ENCODE measurements at regions not wholly inside any gene's neighbourhood (a gene's known extent, or its start where the extent isn't known, plus 50 kb on each side); places are given as distances from the start of the nearest gene placed in this dataset.

- intact Hi-C loops (cut with micrococcal nuclease): no loop called here
- H3K4me1 Mint-ChIP-seq (ENCODE audit: low read depth): no peaks in the 10 kb centered on the region
- DNase-seq: no peak
- no peaks in the 10 kb centered on the region for H3K9me3 Mint-ChIP-seq
- no peak overlapping the region for H3K4me3 Mint-ChIP-seq
- no peaks in the 10 kb centered on the region for H3K36me3 Mint-ChIP-seq
- POLR2A ChIA-PET: no interaction called here
- H3K27me3 Mint-ChIP-seq: no peaks in the 10 kb centered on the region
- CTCF ChIA-PET: no interaction called here
- no peak overlapping the region for H3K27ac Mint-ChIP-seq
Measured at GRCh38 chrX:128582036-128582435, 529.8 kb upstream of the ACTRT1 start.

- Mint-ChIP-seq H3K4me3 (no peak overlapping the region), H3K9me3 (no peaks in the 10 kb centered on the region), H3K27me3 (no peaks in the 10 kb centered on the region), H3K27ac (no peak overlapping the region), H3K36me3 (no peaks in the 10 kb centered on the region), H3K4me1 (ENCODE audit: low read depth) (no peaks in the 10 kb centered on the region)
- ChIA-PET POLR2A (no interaction called here), CTCF (no interaction called here)
- DNase-seq: no peak
- intact Hi-C loops (cut with micrococcal nuclease): no loop called here
Measured at GRCh38 chrX:128581615-128582014, 529.4 kb upstream of the ACTRT1 start.

DNA sequence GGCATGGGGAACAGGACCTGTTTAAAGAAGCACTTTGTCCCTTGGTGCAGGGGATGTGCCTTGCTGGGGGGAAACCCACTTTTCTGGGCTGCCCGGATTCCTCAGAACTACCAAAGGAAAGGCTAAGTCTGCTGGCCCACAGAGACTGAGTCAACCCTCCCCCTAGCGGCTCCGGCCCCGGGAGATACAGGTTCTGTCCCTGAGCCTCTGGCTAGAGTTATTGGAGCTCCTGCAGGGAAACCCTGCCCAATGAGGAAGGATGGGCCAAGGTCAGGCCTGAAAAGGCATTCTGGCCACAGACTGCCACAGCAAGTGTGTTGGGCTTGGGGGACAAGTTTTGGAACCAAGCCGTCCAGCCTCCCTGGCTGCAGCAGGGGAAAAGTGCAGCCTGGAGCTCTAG is 490.9 kb upstream of the ACTRT1 start:
- no peaks in the 10 kb centered on the region for H3K36me3 Mint-ChIP-seq
- ChIA-PET CTCF (no interaction called here), POLR2A (no interaction called here)
- H3K4me3 Mint-ChIP-seq: no peak overlapping the region
- intact Hi-C loops (cut with micrococcal nuclease): no loop called here
- H3K27me3 Mint-ChIP-seq: no peaks in the 10 kb centered on the region
- no peak overlapping the region for H3K27ac Mint-ChIP-seq
- no peak for DNase-seq
- H3K4me1 Mint-ChIP-seq (ENCODE audit: low read depth): no peaks in the 10 kb centered on the region
- H3K9me3 Mint-ChIP-seq: peaks cover 2% of the 10 kb centered on the region

GRCh38 chrX:128518508-128518907 is 466.3 kb upstream of the ACTRT1 start:
- CTCF ChIA-PET: no interaction called here
- no peaks in the 10 kb centered on the region for H3K9me3 Mint-ChIP-seq
- no peak overlapping the region for H3K27ac Mint-ChIP-seq
- POLR2A ChIA-PET: no interaction called here
- intact Hi-C loops (cut with micrococcal nuclease): no loop called here
- H3K36me3 Mint-ChIP-seq: no peaks in the 10 kb centered on the region
- DNase-seq: no peak
- no peaks in the 10 kb centered on the region for H3K27me3 Mint-ChIP-seq
- no peaks in the 10 kb centered on the region for H3K4me1 Mint-ChIP-seq (ENCODE audit: low read depth)
- no peak overlapping the region for H3K4me3 Mint-ChIP-seq

DNA sequence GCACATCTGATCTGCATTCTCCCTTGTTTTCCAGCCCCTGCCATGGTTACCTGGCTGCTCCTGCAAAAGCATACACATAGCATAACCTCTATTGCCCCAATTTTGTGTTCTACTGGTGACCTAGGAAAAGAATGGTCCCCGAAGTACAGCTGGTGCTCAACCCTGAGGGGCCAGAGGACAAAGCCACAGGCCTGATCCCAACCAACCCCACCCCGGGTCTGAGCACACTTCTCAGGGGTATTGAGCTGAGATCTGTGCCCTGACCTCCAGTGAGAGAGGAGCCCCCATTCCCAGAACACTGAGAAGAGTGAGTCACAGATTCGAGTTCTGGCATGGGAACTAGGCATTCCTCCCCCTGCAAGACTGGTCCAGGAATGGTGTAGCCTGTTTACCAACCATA is 465.5 kb upstream of the ACTRT1 start:
- CTCF ChIA-PET: no interaction called here
- H3K9me3 Mint-ChIP-seq: no peaks in the 10 kb centered on the region
- POLR2A ChIA-PET: no interaction called here
- H3K4me1 Mint-ChIP-seq (ENCODE audit: low read depth): no peaks in the 10 kb centered on the region
- intact Hi-C loops (cut with micrococcal nuclease): no loop called here
- H3K27ac Mint-ChIP-seq: no peak overlapping the region
- DNase-seq: no peak
- no peaks in the 10 kb centered on the region for H3K27me3 Mint-ChIP-seq
- no peak overlapping the region for H3K4me3 Mint-ChIP-seq
- no peaks in the 10 kb centered on the region for H3K36me3 Mint-ChIP-seq

GRCh38 chrX:128504496-128504895 is 452.3 kb upstream of the ACTRT1 start:
- POLR2A ChIA-PET: no interaction called here
- Mint-ChIP-seq H3K27me3 (no peaks in the 10 kb centered on the region), H3K9me3 (no peaks in the 10 kb centered on the region), H3K27ac (no peak overlapping the region), H3K4me3 (no peak overlapping the region), H3K4me1 (ENCODE audit: low read depth) (no peaks in the 10 kb centered on the region), H3K36me3 (no peaks in the 10 kb centered on the region)
- CTCF ChIA-PET: no interaction called here
- no peak for DNase-seq
- intact Hi-C loops (cut with micrococcal nuclease): no loop called here

- Mint-ChIP-seq H3K27ac (no peak overlapping the region), H3K4me3 (no peak overlapping the region), H3K9me3 (no peaks in the 10 kb centered on the region), H3K4me1 (ENCODE audit: low read depth) (no peaks in the 10 kb centered on the region), H3K36me3 (no peaks in the 10 kb centered on the region), H3K27me3 (no peaks in the 10 kb centered on the region)
- ChIA-PET CTCF (no interaction called here), POLR2A (no interaction called here)
- DNase-seq: no peak
- intact Hi-C loops (cut with micrococcal nuclease): no loop called here
Measured at GRCh38 chrX:128464116-128464515, 411.9 kb upstream of the ACTRT1 start.

GRCh38 chrX:128460835-128461234 is 408.6 kb upstream of the ACTRT1 start:
- Mint-ChIP-seq H3K27me3 (no peaks in the 10 kb centered on the region), H3K4me3 (no peak overlapping the region), H3K4me1 (ENCODE audit: low read depth) (no peaks in the 10 kb centered on the region), H3K9me3 (no peaks in the 10 kb centered on the region), H3K27ac (no peak overlapping the region), H3K36me3 (no peaks in the 10 kb centered on the region)
- intact Hi-C loops (cut with micrococcal nuclease): no loop called here
- POLR2A ChIA-PET: no interaction called here
- DNase-seq: no peak
- CTCF ChIA-PET: no interaction called here

DNA sequence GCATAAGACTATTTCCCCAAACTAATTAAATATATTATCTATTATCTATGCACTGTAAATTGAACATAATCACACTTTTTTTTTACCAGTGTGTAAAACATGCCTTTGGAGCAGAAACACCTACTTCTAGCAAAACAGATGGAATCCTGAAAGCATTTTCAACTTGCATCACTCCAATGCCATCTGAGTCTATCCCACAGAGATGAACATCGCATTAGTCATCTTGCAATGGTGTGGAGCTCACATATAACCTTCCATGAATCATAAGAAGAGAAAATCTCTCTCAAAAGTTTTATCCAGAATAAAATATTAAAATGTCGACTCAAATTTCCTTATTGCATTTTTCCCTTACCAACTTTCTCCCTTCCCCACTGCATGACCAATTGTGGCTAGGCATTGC is 406.7 kb upstream of the ACTRT1 start:
- POLR2A ChIA-PET: no interaction called here

GRCh38 chrX:128457674-128458073 is 405.5 kb upstream of the ACTRT1 start:
- ChIA-PET POLR2A (no interaction called here), CTCF (no interaction called here)
- intact Hi-C loops (cut with micrococcal nuclease): no loop called here
- Mint-ChIP-seq H3K27me3 (no peaks in the 10 kb centered on the region), H3K4me3 (no peak overlapping the region), H3K27ac (no peak overlapping the region), H3K36me3 (no peaks in the 10 kb centered on the region), H3K9me3 (peaks cover 6% of the 10 kb centered on the region), H3K4me1 (ENCODE audit: low read depth) (no peaks in the 10 kb centered on the region)
- no peak for DNase-seq

More for the DNA sequence above, 406.7 kb upstream of the ACTRT1 start:
- Mint-ChIP-seq H3K27ac (no peak overlapping the region), H3K36me3 (no peaks in the 10 kb centered on the region), H3K9me3 (peaks cover 5% of the 10 kb centered on the region), H3K4me3 (no peak overlapping the region), H3K27me3 (no peaks in the 10 kb centered on the region), H3K4me1 (ENCODE audit: low read depth) (no peaks in the 10 kb centered on the region)
- DNase-seq: no peak
- intact Hi-C loops (cut with micrococcal nuclease): no loop called here
- CTCF ChIA-PET: no interaction called here

DNA sequence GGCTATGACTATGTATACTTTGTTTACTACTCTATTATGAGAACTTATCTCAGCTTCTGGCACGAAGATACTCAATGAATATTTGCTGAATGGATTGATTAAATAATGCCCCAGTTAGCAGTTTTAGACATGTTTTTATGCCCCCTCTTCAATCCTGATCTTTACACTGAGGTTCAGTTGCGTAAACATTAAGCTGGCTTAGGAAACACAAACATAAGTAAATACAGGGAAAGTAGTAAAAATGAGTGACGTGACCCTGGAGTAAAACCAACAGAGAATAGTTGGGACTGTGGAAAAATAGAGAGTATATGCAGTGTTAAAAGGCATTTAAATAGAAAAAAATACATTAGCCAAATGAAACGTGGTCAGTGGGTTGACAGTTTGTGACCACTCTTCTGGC is 387.0 kb upstream of the ACTRT1 start:
- H3K27me3 Mint-ChIP-seq: no peaks in the 10 kb centered on the region
- no peaks in the 10 kb centered on the region for H3K36me3 Mint-ChIP-seq
- no peaks in the 10 kb centered on the region for H3K4me1 Mint-ChIP-seq (ENCODE audit: low read depth)
- H3K9me3 Mint-ChIP-seq: no peaks in the 10 kb centered on the region
- H3K27ac Mint-ChIP-seq: no peak overlapping the region
- POLR2A ChIA-PET: no interaction called here
- H3K4me3 Mint-ChIP-seq: no peak overlapping the region
- intact Hi-C loops (cut with micrococcal nuclease): no loop called here
- no peak for DNase-seq
- CTCF ChIA-PET: no interaction called here

- no peak for DNase-seq
- H3K27me3 Mint-ChIP-seq: no peaks in the 10 kb centered on the region
- CTCF ChIA-PET: no interaction called here
- no peaks in the 10 kb centered on the region for H3K9me3 Mint-ChIP-seq
- H3K36me3 Mint-ChIP-seq: no peaks in the 10 kb centered on the region
- POLR2A ChIA-PET: no interaction called here
- intact Hi-C loops (cut with micrococcal nuclease): no loop called here
- H3K4me3 Mint-ChIP-seq: no peak overlapping the region
- H3K4me1 Mint-ChIP-seq (ENCODE audit: low read depth): no peaks in the 10 kb centered on the region
- no peak overlapping the region for H3K27ac Mint-ChIP-seq
Measured at GRCh38 chrX:128438082-128438481, 385.9 kb upstream of the ACTRT1 start.

DNA sequence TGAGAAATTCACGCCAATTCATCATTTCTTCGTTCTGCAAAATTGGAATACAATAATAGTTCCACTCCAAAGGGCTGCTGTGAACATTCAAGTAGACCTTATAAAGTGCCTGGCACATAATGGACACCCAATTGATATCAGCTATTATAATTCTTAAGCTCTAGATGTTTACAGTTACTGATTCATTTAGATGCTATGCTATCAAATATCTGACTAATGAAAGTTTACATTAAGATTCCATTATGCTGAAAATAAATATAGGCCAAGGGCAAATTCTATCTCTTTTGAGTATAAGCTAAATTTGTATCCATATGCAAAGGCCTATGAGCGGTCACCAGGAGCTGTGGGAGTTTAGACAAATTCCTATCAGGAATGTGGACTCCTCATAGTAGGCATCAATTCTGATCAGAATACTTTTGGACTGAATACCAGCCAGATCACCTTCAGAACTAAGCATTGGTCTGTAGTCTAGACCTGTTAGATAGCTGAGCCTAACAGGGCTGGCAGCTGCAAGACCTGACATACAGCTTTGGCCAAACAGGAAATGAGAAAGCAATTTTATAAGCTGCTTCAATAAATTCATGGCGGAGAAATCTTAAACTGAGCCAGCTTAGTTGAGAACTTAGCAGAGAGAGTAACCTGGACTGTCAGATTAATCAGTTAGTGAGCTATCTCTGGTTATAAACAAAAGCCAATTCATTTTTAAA is 384.3 kb upstream of the ACTRT1 start:
- Mint-ChIP-seq H3K27ac (no peak overlapping the region), H3K36me3 (no peaks in the 10 kb centered on the region), H3K9me3 (no peaks in the 10 kb centered on the region), H3K27me3 (no peaks in the 10 kb centered on the region), H3K4me3 (no peak overlapping the region), H3K4me1 (ENCODE audit: low read depth) (no peaks in the 10 kb centered on the region)
- intact Hi-C loops (cut with micrococcal nuclease): no loop called here
- ChIA-PET CTCF (no interaction called here), POLR2A (no interaction called here)
- no peak for DNase-seq

DNA sequence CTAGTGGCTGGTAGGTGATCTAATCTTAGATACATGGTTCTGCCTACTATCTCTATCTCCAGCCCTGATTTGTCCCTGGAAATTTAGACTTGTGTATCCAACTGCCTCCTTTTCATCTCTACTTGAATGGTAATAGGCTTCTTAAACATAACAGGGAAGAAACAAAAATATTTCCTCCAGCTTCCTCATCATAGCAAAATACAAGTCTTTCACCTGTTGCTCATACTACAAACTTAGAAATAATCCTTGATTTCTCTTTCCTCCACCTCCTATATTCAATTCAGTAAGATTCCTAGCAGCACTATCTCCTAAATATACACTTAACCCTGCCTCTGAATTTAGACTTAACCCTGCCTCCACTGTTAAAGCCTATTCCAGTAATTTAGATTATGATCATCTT is 373.3 kb upstream of the ACTRT1 start:
- H3K27ac Mint-ChIP-seq: no peak overlapping the region
- H3K4me1 Mint-ChIP-seq (ENCODE audit: low read depth): no peaks in the 10 kb centered on the region
- H3K9me3 Mint-ChIP-seq: no peaks in the 10 kb centered on the region
- POLR2A ChIA-PET: no interaction called here
- intact Hi-C loops (cut with micrococcal nuclease): no loop called here
- no peaks in the 10 kb centered on the region for H3K36me3 Mint-ChIP-seq
- CTCF ChIA-PET: no interaction called here
- H3K4me3 Mint-ChIP-seq: no peak overlapping the region
- no peaks in the 10 kb centered on the region for H3K27me3 Mint-ChIP-seq
- no peak for DNase-seq
